NCI-H446 treated with DMSO at 0.1 percent for 48 hours (cell line): ENCODE measurements at regions not wholly inside any gene's neighbourhood (a gene's known extent, or its start where the extent isn't known, plus 50 kb on each side); places are given as distances from the start of the nearest gene placed in this dataset.

Experiments used
- DNase-seq: peaks from one replicate; lab custom pipeline; 2025; lab: John Stamatoyannopoulos, UW

DNA sequence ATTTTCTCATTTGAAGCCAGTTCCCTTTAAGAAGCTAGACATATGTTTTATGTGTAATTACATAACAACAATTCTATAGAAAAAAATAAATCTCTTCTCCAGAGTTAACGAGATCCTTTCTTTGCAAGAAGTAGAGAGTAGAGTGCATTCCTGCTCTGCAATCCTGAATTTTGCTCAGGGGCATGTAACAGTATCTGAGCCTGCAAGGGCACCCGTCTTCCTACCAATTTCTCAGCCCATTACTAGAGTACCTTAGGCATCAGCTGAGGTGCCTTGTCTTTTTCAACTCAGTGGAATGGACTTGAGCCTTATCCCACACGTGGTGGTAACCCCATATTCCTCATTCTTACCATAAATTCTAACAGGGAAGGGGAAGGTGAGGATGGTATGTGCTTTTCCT, 205.9 kb downstream of the IKZF2 start:
- no peak for DNase-seq

DNA sequence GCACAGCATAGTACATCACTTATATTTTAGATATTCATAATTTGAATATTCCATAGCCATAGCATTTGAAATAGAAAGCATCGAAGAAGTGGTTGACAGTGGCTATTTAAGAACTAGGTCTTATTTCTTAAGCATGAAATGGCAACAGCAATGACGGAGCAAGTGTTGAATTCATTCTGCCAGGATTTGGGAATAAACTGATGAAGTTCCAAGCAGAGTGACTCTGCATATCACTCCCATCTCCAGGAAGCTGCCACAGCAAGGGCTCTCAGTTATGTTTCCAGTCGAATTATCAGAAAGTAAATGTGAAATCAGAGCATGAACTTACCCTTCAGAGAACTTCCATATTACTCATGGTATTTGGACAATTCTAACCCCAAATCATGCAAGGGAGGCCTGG, 208.1 kb downstream of the IKZF2 start:
- no peak for DNase-seq

DNA sequence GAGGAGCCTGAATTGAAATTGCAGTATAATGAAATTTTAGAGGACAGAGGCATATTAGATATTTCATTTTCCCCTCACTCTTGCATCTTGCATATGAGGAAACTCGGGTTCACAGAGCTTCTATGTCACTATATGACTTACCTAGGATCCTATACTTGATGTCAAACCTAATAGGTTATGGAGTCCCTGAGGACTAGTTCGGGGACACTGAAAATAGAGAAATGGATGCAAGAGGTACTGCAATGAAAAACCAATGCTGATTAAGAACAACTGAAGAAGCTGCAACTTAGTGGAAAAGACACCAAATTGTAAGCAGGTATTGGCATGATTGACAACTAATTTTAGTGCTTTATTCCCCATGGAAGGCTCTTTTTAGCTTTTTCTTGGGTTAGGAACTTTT, 210.1 kb downstream of the IKZF2 start:
- no peak for DNase-seq

DNA sequence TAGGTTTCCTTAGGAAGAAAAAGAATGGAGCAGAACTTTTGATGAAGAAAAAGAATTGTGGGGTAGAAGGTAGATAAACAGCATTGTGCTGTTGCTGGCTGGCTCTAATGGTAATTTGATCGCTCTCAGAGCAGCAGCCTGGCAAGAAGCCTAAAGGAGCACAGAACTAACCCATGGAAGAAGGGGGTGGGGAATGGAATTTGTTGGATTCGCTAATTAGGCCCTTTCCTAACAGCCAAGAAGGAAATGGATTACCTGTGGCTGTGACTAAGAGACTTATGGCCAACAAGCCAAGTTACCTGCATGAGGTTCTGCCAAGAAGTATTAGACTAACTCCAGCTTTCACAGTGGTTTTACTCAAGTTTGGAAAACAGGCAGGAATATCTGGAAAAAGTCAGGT, 210.6 kb downstream of the IKZF2 start:
- peak; percentile 49 for DNase-seq

DNA sequence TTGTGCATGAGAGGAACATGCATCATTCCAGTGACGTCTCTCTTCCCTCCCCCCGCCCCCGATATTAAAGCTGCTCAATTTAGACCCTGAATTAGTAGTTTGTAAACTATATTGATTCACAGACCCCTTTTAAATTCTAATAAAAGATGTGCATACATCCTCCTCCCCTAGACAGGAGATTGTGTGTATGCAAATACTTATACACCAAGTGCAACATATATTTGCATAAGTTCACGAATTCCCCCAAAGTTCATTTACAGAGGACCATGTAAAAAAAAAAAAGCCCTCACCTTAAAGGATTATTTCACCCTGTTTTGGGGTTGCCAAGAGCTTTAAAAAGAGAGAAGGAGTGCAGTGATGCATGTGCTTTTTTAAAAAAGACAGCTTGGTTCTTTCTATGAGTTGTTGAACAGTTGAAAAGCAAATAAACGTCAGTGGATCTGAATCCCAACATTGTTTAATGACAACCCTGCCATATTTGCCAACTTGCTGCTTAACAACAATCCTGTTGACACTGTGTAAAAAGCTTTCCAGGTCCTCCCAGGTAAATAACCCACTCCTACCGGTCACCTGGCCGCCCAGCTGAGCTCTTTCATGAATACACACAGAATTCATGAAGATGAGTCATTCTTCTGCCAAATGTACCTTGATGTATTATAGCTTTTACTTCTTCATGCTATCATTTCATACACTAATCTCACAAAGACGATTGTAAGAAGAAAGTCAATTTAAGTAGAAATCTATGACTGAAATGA, 211.5 kb downstream of the IKZF2 start:
- peak; percentile 5 for DNase-seq

DNA sequence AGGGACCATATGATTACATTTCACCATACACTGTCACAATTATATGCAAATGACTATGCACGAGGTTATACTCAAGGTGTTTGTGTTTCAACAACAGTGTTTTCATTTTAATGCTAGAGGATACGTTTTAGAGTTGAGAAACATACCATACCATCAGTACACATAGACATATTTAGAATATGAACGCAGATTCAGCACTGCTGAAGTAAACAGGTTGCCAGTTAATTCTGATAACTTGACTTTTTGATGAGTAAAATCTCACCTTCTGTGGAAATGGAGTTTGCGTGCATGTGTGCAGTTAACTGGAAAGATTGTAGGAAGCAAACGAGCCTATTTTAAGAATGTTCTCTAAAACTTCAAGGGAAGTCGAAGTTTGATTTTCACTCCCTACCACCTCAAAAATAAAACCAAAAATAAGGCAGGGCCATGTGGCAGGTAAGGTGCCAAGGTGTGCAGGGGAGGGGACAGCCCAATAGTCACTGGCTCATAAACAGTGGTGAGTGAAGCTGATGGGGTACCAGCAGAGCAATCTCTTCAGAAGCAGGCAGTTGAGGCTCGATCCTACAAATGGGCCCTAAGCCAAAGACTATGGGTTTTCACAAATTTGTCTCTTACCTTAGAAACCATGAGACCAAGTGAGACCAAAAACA, 213.1 kb downstream of the IKZF2 start:
- no peak for DNase-seq

DNA sequence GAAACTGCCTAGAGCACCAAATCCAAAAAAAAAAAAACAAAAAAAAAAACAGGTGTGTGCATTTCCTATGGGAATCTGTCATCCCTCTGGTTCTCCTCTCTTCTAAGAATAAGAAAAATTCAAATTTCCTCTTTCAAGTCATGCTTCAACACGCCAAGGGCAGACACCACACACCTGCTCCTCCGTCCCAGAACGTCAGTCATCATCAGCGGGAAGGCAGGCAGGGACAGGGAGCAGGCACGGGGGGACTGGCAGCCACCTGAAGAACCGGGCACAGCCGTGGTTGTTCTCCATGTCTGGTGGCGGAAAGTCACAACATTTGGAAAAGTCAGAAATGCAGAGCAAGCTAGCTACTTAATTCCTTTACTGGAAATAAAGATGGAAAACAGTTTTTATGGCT, 214.8 kb downstream of the IKZF2 start:
- no peak for DNase-seq

DNA sequence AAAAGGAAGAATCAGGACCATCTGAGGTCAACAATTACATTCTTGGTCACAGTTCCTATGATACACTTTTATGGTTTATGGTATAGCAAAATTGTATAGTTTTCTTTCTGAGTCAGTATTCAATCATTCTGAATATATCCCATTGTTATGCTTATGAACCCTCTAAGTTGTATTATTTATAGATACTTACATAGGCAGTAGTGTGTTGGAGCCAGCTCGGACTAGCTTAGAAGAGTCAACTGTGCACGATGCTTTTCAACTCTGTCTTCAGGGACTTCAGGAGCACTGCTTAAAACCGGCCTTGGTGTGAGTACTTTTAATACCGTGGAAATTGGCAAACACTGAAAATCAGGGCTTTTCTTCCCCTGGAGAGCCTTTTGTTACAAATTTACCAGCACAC, 215.7 kb downstream of the IKZF2 start:
- DNase-seq = no peak

DNA sequence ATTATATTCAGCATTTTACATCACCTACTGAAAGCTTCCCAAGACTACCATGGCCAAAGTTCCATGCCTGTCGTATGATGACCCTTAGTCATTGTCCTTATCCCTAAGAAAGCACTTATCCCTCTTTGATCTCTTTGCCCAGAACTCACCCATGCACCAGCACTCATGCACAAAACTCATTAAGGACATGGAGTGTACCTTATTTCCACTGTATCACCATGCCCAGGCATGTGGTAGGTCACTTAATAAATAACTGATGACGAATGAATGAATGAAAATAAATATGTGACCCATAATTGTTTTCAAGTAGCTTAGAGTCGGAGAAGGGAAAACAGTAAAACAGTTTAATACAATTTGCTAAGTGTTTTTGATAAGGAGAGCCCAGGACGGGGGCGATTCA, 220.1 kb downstream of the IKZF2 start:
- DNase-seq = no peak

DNA sequence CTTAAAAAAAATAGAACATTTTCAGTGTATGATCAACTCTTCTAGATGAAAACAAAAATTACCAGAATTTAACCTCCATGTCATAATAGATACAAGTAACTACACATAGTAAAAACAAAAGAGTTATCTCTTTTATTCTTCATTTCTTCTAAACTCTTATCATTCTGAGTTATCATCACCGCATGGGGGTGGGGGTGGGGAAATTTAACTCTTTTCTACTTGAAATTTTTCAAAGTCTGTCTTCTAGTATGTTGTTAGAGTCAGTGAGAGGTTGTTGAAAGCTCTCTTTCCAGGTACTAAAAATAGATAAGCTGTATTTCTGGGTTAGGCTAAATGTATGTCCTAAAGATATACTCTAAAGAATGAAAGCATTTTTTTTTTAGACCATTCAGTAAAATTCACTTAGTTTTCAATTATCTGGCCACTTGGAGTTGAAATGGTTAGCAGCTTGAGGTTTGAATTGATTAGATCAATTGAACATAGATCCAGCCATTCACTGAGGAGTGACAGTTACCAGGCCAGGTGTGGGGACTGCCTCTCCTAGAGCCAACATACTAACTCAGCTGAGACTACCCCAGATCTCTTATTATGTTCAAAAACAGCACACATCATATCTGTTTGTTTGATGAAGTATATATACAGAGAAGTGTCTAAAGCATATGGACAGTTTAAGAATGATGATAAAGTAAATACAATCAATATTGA, 220.7 kb downstream of the IKZF2 start:
- no peak for DNase-seq

DNA sequence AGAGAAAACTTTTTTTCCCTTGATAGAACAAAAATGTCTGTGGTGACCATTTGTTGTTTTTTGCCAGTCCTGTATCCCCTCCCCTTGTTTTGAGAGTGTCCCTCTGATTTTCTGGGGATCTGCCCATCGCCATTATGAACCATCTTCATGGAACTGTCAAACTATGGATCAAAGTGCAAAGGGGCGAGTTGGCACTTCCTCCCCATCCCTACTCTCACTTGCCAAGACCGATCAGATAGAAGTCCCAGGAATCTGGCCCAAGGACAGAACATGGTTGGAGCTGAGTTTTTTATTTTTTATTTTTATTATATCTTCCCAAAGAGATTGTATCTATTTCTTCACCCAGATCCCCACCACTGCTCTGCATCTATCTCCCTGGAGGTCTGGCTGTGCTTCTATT, 221.4 kb downstream of the IKZF2 start:
- DNase-seq = no peak

DNA sequence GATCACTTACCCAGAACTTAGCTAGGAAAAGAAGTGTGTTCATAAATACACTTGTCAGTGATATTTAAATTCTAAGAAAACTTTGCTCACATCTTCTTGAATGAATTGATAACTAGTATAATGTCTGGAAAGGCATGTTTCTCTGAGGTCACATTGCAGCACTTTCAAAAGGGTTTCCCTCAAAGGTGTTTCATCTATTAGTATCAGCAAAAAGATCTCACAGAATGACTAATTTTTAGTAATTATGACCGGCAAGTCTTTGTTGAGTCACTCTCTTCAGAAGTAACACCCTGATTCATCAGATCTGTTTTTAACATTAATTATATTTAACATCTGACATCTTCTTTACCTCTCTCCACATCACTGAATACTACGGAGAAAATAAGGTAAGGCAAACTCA, 222.3 kb downstream of the IKZF2 start:
- no peak for DNase-seq

DNA sequence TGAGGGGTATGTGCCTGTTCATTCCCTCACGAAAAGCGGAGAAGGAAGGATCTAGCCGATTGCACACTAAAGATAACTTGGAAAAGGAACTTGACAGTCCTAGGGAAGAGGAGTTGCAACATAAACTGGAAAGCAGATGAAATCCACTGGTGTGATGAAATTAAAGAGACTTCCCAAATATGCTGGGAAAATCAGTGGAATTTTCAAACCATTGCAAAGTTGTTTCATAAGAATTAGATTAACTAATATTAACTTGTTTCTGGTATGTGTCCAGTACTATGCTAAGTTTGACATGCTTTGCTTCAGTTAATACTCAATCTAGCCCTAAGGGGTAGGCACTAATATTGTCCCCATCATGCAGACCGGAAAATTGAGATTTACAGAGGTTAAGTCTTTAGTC, 222.7 kb downstream of the IKZF2 start:
- DNase-seq = no peak

DNA sequence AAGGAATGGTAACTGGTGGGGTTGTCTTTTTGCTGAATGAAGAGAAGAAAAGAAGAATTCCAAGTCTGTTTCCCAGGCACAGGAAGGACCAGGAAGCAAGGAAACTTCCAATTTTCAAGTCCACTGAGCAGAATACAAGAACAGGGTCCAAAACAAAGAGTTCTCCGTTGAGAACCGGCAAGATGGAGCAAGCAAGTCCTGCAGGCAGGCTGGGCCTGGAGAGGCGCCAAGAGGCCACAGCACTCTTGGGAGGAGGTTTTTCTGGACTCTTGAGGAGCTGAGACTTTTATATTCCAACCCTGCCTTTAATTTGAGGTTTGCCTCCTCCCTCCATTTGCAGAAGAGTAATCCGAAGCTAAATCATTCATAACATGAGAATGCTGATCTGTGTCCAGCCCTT, 224.5 kb downstream of the IKZF2 start:
- peak; percentile 5 for DNase-seq

DNA sequence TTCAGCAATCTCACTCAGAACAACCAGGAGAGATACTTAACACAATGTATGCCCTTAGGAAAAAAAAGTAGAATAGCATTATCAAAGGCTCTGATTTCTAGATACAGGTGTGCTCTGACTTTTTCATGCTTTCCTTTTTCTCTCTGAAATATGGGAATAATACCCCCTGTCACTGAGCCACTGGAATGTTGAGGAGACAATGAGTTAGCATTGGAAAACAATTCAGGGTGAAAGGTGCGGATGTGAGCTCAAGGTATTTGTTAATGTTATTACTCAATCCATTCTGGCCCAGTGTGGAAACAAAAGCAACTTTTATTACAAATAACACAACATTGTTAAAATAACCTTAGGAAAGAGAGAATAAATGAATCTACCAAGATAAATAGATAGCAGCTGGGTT, 228.0 kb downstream of the IKZF2 start:
- no peak for DNase-seq

DNA sequence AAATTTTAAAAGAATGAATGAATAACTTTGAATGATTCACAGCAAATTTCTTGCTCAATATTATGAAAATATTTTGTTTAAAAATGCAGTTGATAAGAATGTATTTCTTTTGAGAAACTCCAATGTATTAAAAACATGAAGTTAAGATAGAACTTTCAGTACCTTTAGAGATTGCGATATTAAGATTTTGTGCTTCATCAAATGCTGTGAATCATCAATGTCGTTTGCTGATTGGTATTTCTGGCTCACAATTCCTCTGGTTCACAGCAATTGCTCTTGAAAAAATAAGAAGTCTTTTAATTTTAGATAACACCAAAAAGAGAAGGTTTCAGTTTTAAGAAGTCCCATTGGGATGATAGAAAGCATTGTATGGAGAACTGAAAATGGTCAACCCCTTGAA, 228.7 kb downstream of the IKZF2 start:
- DNase-seq = no peak

DNA sequence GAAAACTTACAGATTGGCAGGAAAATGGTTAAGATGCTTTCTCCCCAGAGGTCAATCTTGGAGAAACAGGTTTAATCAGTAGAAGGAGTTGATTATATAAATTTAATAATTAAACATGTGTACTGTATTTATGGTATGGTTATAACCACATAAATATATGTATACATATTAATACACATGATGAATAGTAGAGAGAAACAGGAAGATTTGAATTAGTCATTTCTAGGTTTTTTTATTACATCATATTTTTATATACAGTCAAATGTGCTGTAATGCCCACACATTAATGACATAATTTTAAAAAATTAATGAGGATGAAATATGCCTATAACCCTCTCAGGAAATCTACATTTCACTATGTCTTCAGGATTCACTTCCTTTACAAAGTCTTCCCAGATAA, 229.7 kb downstream of the IKZF2 start:
- no peak for DNase-seq

DNA sequence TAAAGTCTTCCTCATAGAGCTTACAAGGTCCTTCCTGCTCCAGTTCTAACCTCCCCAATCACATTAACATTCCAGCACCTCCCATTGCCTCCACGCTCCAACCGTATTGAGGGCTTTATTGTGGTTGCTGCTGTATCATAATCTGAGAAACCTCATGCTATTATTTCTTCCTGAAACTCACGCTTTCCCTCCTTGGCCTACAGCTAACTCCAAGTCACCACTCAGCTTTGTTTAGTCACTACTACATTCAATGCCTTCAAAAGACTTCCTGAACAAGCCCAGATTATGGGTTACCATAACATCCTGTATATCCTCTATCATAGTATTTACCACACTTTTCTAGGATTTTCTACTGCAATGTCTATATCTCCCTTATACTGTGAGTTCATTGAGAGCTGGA, 230.4 kb downstream of the IKZF2 start:
- DNase-seq = no peak

DNA sequence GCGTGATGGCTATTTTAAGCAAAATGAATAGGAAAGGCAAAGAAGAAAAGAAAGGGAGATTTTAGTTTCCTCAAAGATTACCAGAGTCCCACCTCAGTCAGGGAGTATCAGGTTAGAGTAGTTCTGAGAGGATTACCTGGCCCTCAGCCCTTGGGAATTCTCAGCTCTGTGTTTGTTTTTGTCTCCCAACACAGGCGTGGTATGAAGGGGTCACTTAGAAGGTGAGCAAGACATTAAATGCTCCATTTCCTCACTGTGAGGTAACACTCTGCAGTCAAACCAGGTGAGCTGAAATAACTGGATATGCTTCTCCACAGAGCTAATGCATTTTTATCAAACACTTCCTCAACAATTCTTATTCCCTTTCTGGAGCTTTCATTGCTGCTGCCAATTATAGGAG, 232.2 kb downstream of the IKZF2 start:
- no peak for DNase-seq

DNA sequence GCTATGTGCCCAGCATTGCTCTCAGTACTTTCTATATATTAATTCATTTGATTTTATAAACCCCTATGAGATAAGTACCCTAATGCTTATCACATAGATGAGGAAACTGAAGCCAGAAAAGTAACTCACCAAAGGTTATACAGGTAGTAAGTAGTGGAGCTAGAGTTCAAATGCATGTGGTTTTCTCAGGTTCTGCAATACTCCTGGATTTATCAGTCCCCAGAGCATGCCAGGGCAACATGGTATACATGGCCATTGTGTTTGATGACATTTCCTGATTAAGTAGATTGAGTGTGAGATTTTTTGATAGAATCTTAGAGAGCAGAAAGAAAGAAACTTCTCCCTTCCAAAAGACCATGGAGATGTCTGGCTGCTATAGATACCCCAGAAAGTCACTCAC, 233.1 kb downstream of the IKZF2 start:
- no peak for DNase-seq

DNA sequence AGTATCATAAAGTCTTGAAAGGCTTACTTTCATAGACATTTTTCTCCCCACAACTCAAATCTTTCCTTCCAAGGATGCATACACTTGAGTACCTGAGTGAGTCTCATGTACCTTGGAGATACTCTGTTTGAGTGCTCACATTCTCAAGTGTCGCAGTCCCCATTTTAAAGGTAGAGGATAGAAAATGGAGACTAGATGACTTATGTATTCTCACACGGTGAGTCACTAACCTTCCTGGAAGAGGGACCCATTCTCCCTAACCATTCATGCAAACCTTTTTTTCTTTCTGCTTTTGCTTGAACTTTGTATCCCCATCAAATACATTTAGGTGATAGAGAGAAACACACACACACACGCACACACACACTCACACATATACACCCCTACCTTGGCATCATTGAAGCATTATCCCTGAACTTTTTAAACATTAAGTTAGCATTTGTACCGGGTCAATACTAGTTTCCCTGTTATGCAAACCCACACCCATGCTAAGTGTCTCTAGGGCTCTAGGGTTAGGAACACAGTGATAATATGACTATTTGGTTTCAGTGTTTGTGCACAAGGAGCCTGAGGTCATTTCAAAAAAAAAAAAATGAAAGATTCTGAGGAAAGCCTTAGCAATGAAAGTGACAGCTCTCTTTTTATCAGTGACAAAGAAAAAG, 236.2 kb downstream of the IKZF2 start:
- DNase-seq = no peak

DNA sequence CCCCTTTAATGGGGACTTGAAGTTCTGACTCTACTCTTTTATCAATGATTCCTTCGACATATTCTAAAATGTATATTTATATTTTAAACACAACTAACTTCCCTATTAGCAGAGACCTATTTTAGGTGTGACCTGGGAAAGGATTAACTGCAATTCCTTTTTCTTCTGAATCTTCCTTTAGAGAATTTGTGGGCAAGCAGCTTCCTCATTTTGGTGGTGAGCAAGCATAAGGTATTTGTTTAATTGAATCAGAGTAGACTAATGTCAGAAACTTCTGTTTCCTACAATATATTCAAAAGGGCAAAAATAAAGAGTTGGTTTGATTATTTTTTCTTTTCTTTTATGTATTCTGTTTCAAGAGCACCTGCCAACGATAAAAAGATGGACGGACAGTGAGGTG, 237.0 kb downstream of the IKZF2 start:
- DNase-seq = no peak
